ENCODE measurements at regions not wholly inside any gene's neighbourhood (a gene's known extent, or its start where the extent isn't known, plus 50 kb on each side); places are given as distances from the start of the nearest gene placed in this dataset.

DNA sequence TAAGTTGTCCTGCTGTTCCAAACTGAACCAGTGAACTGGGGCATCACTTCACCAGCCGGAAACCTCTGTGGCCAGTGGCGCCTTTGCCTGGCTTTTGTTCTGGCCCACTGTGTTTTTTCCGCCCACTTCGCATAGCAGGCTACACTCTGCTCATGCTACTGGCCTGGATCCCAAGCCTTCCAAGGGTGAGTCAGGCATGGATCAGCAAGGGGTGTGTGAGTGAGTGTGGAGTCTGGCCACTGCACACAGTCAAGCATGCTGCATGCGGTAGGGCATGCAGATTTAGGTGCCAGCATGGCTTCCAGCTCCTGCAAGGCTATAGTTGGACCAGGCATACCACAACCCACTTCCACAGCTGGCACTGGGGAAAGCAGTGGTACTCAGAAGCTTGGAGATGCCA is 1967.9 kb downstream of the C4orf33 start:
- no peak for DNase-seq (ENCODE audit: low read depth)
- Histone ChIP-seq H3K4me3 (ENCODE audit: low read depth, low read length) (no peak overlapping the region), H3K27me3 (ENCODE audit: control insufficient read depth, insufficient read depth, low read length) (no peaks in the 10 kb centered on the region), H3K36me3 (ENCODE audit: control insufficient read depth, insufficient read depth, low read length) (no peaks in the 10 kb centered on the region)
- POLR2A ChIA-PET: no interaction called here
- CTCF ChIA-PET: no interaction called here
- TF ChIP-seq, protein P1, sequence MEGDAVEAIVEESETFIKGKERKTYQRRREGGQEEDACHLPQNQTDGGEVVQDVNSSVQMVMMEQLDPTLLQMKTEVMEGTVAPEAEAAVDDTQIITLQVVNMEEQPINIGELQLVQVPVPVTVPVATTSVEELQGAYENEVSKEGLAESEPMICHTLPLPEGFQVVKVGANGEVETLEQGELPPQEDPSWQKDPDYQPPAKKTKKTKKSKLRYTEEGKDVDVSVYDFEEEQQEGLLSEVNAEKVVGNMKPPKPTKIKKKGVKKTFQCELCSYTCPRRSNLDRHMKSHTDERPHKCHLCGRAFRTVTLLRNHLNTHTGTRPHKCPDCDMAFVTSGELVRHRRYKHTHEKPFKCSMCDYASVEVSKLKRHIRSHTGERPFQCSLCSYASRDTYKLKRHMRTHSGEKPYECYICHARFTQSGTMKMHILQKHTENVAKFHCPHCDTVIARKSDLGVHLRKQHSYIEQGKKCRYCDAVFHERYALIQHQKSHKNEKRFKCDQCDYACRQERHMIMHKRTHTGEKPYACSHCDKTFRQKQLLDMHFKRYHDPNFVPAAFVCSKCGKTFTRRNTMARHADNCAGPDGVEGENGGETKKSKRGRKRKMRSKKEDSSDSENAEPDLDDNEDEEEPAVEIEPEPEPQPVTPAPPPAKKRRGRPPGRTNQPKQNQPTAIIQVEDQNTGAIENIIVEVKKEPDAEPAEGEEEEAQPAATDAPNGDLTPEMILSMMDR (IDR thresholded peaks at IDR 0.05; ENCODE audit: insufficient read depth, low read depth, low read length): no peak

DNA sequence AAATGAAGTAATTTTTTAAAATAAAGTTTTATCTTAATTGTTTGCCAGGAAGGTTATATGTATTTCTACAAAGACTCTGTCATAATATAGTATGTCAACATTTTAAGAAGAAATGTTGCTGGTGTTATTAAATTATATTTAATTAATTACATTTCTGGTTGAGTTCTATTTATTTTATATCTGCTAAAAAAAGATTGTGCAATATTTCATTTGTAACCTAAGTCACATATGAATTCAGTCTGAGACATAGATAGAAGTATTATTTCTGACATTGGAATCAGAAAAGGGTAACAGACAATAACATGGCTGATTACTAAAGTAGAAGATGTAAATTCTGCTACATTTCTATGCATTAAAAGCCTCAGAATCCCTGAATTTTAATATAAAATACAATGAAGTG is 1985.1 kb downstream of the C4orf33 start:
- ChIA-PET POLR2A (no interaction called here), CTCF (no interaction called here)
- TF ChIP-seq, protein P1 (IDR thresholded peaks at IDR 0.05; ENCODE audit: insufficient read depth, low read depth, low read length): no peak

DNA sequence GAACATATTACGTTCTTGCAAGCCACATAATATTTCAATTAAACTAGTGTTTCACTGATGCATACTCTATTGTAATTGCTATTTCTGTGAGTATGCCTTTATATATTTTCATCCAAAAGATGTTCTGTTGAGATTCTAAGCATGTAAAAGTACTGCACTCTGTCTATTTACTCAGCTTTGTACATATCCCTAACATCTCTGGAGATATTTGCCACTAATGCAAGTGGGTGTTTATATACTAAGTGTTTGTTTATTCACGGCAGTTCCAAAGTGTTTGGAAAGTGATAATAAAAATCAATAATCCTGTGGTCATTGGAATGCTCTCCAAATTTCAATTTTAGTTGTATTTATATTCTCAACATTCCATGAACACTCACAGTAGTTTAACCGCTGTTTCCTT is 1989.0 kb downstream of the C4orf33 start:
- no peaks in the 10 kb centered on the region for H3K36me3 ChIP-seq (ENCODE audit: control insufficient read depth, insufficient read depth, low read length)
- no peaks in the 10 kb centered on the region for H3K27me3 ChIP-seq (ENCODE audit: control insufficient read depth, insufficient read depth, low read length)
- TF ChIP-seq, protein P1 (IDR thresholded peaks at IDR 0.05; ENCODE audit: insufficient read depth, low read depth, low read length): no peak
- ChIA-PET CTCF (no interaction called here), POLR2A (no interaction called here)
- no peak overlapping the region for H3K4me3 ChIP-seq (ENCODE audit: low read depth, low read length)
- DNase-seq (ENCODE audit: low read depth): no peak

More for the DNA sequence above, 1985.1 kb downstream of the C4orf33 start:
- DNase-seq (ENCODE audit: low read depth): no peak
- no peaks in the 10 kb centered on the region for H3K27me3 ChIP-seq (ENCODE audit: control insufficient read depth, insufficient read depth, low read length)
- no peaks in the 10 kb centered on the region for H3K36me3 ChIP-seq (ENCODE audit: control insufficient read depth, insufficient read depth, low read length)
- H3K4me3 ChIP-seq (ENCODE audit: low read depth, low read length): no peak overlapping the region

DNA sequence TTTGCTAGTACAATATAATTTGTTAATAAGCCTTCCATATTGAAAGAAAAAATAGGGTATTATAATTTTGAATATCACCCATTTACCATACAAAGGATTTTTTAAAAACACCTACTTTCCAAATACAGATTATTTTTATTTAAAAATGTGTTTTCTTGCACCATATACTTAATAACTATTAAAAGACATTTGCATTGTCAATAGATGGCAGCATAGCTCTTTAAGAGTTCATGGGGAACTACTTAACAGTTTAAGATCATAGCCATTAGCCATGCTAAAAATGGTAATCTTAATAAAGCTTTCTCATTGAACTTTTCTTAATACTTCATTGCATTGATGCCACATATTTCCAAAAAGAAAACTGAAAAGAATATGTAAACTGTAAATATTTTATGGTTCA is 1995.9 kb downstream of the C4orf33 start:
- Histone ChIP-seq H3K27me3 (ENCODE audit: control insufficient read depth, insufficient read depth, low read length) (no peaks in the 10 kb centered on the region), H3K36me3 (ENCODE audit: control insufficient read depth, insufficient read depth, low read length) (no peaks in the 10 kb centered on the region), H3K4me3 (ENCODE audit: low read depth, low read length) (no peak overlapping the region)
- CTCF ChIA-PET: interaction anchor here (0.7 kb wide), 1 partner anchor 741 kb away, joined by 3 read pairs; no protein-coding TSS in a partner anchor
- POLR2A ChIA-PET: no interaction called here
- DNase-seq (ENCODE audit: low read depth): no peak
- TF ChIP-seq, protein P1 (IDR thresholded peaks at IDR 0.05; ENCODE audit: insufficient read depth, low read depth, low read length): peak; percentile 9; the same call in 1 of the 2 replicates

DNA sequence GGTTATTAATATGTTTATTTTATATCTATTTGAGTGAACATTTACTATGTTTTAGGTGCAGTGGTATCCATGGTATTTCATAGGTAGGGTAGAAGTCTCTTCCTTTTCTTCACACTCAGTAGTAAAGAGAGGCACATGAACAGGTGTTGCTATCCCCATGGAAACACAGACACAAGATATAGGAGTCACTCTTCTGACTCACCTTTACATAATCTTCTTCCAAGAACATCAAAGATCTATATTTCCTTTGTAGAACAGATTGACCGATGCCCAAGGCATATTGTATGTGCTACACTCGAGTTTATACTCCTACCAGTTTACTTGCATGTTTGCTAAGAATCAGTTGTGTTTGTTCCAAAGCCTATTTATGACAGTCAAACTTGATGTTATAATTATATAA is 1997.4 kb downstream of the C4orf33 start:
- H3K27me3 ChIP-seq (ENCODE audit: control insufficient read depth, insufficient read depth, low read length): no peaks in the 10 kb centered on the region
- ChIA-PET POLR2A (no interaction called here), CTCF (no interaction called here)
- no peak overlapping the region for H3K4me3 ChIP-seq (ENCODE audit: low read depth, low read length)
- no peak for DNase-seq (ENCODE audit: low read depth)
- TF ChIP-seq, protein P1 (IDR thresholded peaks at IDR 0.05; ENCODE audit: insufficient read depth, low read depth, low read length): no peak
- no peaks in the 10 kb centered on the region for H3K36me3 ChIP-seq (ENCODE audit: control insufficient read depth, insufficient read depth, low read length)
